NCI-H2081 treated with DMSO at 0.1 percent for 48 hours (cell line): ENCODE measurements at regions not wholly inside any gene's neighbourhood (a gene's known extent, or its start where the extent isn't known, plus 50 kb on each side); places are given as distances from the start of the nearest gene placed in this dataset.
"Not testable (repeated sequence)": the region's sequence is repeated elsewhere in the genome, so short reads cannot be mapped to it uniquely, and the experiment has no call there.

Source experiments
- DNase-seq: peaks from one replicate; lab custom pipeline; 2025; lab: John Stamatoyannopoulos, UW

- DNase-seq: no peak
Measured at GRCh38 chr5:103915081-103915480, 352.5 kb upstream of the NUDT12 start.

GRCh38 chr5:103910786-103911185, 348.2 kb upstream of the NUDT12 start:
- DNase-seq: no peak

GRCh38 chr5:103910011-103910410, 347.4 kb upstream of the NUDT12 start:
- DNase-seq: no peak

- DNase-seq: no peak
Measured at GRCh38 chr5:103909391-103909790, 346.8 kb upstream of the NUDT12 start.

- no peak for DNase-seq
Measured at GRCh38 chr5:103908336-103909080, 345.9 kb upstream of the NUDT12 start.

GRCh38 chr5:103907001-103907400, 344.4 kb upstream of the NUDT12 start:
- no peak for DNase-seq

GRCh38 chr5:103904651-103905050, 342.1 kb upstream of the NUDT12 start:
- DNase-seq: no peak

GRCh38 chr5:103902893-103903292, 340.3 kb upstream of the NUDT12 start:
- no peak for DNase-seq

GRCh38 chr5:103901885-103902284, 339.3 kb upstream of the NUDT12 start:
- no peak for DNase-seq

GRCh38 chr5:103896593-103896992, 334.0 kb upstream of the NUDT12 start:
- DNase-seq: no peak

- no peak for DNase-seq
Measured at GRCh38 chr5:103895738-103896137, 333.1 kb upstream of the NUDT12 start.

- DNase-seq: no peak
Measured at GRCh38 chr5:103894882-103895281, 332.3 kb upstream of the NUDT12 start.

GRCh38 chr5:103891151-103891550, 328.6 kb upstream of the NUDT12 start:
- DNase-seq: no peak

- DNase-seq: no peak
Measured at GRCh38 chr5:103890313-103890712, 327.7 kb upstream of the NUDT12 start.

- no peak for DNase-seq
Measured at GRCh38 chr5:103889500-103890209, 327.1 kb upstream of the NUDT12 start.

- no peak for DNase-seq
Measured at GRCh38 chr5:103886826-103887225, 324.2 kb upstream of the NUDT12 start.

GRCh38 chr5:103883143-103883542, 320.6 kb upstream of the NUDT12 start:
- DNase-seq: no peak

GRCh38 chr5:103881560-103881959, 319.0 kb upstream of the NUDT12 start:
- DNase-seq: no peak

GRCh38 chr5:103867857-103868598, 305.4 kb upstream of the NUDT12 start:
- no peak for DNase-seq

- DNase-seq: no peak
Measured at GRCh38 chr5:103866169-103866568, 303.6 kb upstream of the NUDT12 start.

- DNase-seq: no peak
Measured at GRCh38 chr5:103862398-103862797, 299.8 kb upstream of the NUDT12 start.

GRCh38 chr5:103860327-103860726, 297.7 kb upstream of the NUDT12 start:
- no peak for DNase-seq

- not testable (repeated sequence) for DNase-seq
Measured at GRCh38 chr5:103858367-103858766, 295.8 kb upstream of the NUDT12 start.
